ENCODE measurements at regions not wholly inside any gene's neighbourhood (a gene's known extent, or its start where the extent isn't known, plus 50 kb on each side); places are given as distances from the start of the nearest gene placed in this dataset.

GRCh38 chr10:36899652-36900051, 225.7 kb upstream of the ANKRD30A start:
- TF ChIP-seq, protein P1, sequence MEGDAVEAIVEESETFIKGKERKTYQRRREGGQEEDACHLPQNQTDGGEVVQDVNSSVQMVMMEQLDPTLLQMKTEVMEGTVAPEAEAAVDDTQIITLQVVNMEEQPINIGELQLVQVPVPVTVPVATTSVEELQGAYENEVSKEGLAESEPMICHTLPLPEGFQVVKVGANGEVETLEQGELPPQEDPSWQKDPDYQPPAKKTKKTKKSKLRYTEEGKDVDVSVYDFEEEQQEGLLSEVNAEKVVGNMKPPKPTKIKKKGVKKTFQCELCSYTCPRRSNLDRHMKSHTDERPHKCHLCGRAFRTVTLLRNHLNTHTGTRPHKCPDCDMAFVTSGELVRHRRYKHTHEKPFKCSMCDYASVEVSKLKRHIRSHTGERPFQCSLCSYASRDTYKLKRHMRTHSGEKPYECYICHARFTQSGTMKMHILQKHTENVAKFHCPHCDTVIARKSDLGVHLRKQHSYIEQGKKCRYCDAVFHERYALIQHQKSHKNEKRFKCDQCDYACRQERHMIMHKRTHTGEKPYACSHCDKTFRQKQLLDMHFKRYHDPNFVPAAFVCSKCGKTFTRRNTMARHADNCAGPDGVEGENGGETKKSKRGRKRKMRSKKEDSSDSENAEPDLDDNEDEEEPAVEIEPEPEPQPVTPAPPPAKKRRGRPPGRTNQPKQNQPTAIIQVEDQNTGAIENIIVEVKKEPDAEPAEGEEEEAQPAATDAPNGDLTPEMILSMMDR (IDR thresholded peaks at IDR 0.05 in 4 of 5, conservative IDR thresholded peaks at IDR 0.05 in 1 of 5): no peak
- no peak for TF ChIP-seq POLR2A (IDR thresholded peaks at IDR 0.05)

All from gastrocnemius medialis (tissue), 4 donors.